ENCODE measurements at regions not wholly inside any gene's neighbourhood (a gene's known extent, or its start where the extent isn't known, plus 50 kb on each side); places are given as distances from the start of the nearest gene placed in this dataset.

GRCh38 chr16:9212621-9213020 is 121.2 kb downstream of the HAPSTR1 start:
- TF ChIP-seq, protein P1, sequence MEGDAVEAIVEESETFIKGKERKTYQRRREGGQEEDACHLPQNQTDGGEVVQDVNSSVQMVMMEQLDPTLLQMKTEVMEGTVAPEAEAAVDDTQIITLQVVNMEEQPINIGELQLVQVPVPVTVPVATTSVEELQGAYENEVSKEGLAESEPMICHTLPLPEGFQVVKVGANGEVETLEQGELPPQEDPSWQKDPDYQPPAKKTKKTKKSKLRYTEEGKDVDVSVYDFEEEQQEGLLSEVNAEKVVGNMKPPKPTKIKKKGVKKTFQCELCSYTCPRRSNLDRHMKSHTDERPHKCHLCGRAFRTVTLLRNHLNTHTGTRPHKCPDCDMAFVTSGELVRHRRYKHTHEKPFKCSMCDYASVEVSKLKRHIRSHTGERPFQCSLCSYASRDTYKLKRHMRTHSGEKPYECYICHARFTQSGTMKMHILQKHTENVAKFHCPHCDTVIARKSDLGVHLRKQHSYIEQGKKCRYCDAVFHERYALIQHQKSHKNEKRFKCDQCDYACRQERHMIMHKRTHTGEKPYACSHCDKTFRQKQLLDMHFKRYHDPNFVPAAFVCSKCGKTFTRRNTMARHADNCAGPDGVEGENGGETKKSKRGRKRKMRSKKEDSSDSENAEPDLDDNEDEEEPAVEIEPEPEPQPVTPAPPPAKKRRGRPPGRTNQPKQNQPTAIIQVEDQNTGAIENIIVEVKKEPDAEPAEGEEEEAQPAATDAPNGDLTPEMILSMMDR (IDR thresholded peaks at IDR 0.05; ENCODE audit: low read depth, low read length, poor library complexity, severe bottlenecking): no peak
- no peak for TF ChIP-seq EZH2phosphoT487 (IDR thresholded peaks at IDR 0.05; ENCODE audit: borderline replicate concordance, low read length)

Data from DOHH2 (cell line).